ENCODE measurements at regions not wholly inside any gene's neighbourhood (a gene's known extent, or its start where the extent isn't known, plus 50 kb on each side); places are given as distances from the start of the nearest gene placed in this dataset.

DNA sequence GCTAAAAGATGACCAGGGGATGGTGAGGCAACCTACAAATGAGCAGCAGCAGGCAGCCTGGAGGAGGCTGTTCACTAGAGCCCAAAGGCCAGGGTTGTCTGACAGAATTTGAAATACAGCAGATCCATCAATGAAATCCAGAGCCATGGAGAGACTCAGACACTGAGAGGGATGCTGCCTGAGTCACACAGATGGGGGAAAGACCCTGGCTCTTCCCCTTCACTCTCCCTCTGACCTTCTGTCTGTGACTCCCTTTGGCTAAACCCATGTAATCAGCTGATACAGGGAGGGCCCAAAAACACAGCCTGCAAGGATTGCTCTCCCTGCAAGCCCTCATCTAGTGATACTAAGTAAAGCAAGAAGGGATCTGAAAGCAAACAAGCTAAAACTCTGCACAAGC is 166.5 kb upstream of the SPOPL start:
- Histone ChIP-seq H3K27me3 (ENCODE audit: control insufficient read depth in 3 of 3, insufficient read depth in 3 of 3, low read depth in 1 of 3, low read length in 3 of 3) (peaks cover 0 to 19% (median 0%) of the 10 kb centered on the region in 3 experiments), H3K23ac (ENCODE audit: low read depth, low read length, poor library complexity) (no peak overlapping the region), H4K8ac (ENCODE audit: low read depth, low read length) (no peak overlapping the region), H2BK12ac (ENCODE audit: low read length) (no peak overlapping the region), H3K36me3 (replicated peaks in 1 of 2; ENCODE audit: control insufficient read depth in 2 of 2, insufficient read depth in 2 of 2, low read length in 2 of 2) (no peaks in the 10 kb centered on the region), H3K4me2 (ENCODE audit: insufficient read depth, low read length, poor library complexity, severe bottlenecking) (no peak overlapping the region), H3K27ac (replicated peaks; ENCODE audit: low read length) (no peak overlapping the region), H3K4me3 (ENCODE audit: low read length in 2 of 2) (no peak overlapping the region), H3K9ac (ENCODE audit: low read depth, low read length, poor library complexity) (no peak overlapping the region), H2BK120ac (ENCODE audit: low read depth, low read length) (no peak overlapping the region), H3K4me1 (ENCODE audit: control insufficient read depth in 2 of 2, insufficient read depth in 1 of 2, low read depth in 1 of 2, low read length in 2 of 2) (peaks cover 1 to 11% of the 10 kb centered on the region in 2 donors), H3K14ac (ENCODE audit: low read length) (no peak overlapping the region), H2BK15ac (ENCODE audit: low read length) (no peak overlapping the region), H3K18ac (ENCODE audit: low read length) (no peak overlapping the region), H3K79me1 (ENCODE audit: low read depth, low read length) (no peaks in the 10 kb centered on the region), H2AK5ac (ENCODE audit: low read depth, low read length) (no peak overlapping the region), H3K4ac (ENCODE audit: low read length) (no peak overlapping the region), H2BK5ac (ENCODE audit: low read length) (no peak overlapping the region), H4K91ac (ENCODE audit: low read depth, low read length, poor library complexity) (no peak overlapping the region), H3K9me3 (replicated peaks in 1 of 2; ENCODE audit: control insufficient read depth in 2 of 2, insufficient read depth in 1 of 2, low read depth in 1 of 2, low read length in 2 of 2) (no peaks in the 10 kb centered on the region), H2AFZ (ENCODE audit: low read length) (no peak overlapping the region)
- DNase-seq (ENCODE audit: low spot score): no peak

- H2BK12ac ChIP-seq (ENCODE audit: low read length): no peak overlapping the region
- DNase-seq (ENCODE audit: low spot score): no peak
- no peaks in the 10 kb centered on the region for H3K9me3 ChIP-seq (replicated peaks in 1 of 2; ENCODE audit: control insufficient read depth in 2 of 2, insufficient read depth in 1 of 2, low read depth in 1 of 2, low read length in 2 of 2)
- H2BK5ac ChIP-seq (ENCODE audit: low read length): no peak overlapping the region
- H3K4ac ChIP-seq (ENCODE audit: low read length): no peak overlapping the region
- no peak overlapping the region for H2BK15ac ChIP-seq (ENCODE audit: low read length)
- H4K8ac ChIP-seq (ENCODE audit: low read depth, low read length): no peak overlapping the region
- no peak overlapping the region for H3K9ac ChIP-seq (ENCODE audit: low read depth, low read length, poor library complexity)
- no peak overlapping the region for H3K27ac ChIP-seq (replicated peaks; ENCODE audit: low read length)
- no peak overlapping the region for H2AK5ac ChIP-seq (ENCODE audit: low read depth, low read length)
- no peak overlapping the region for H2AFZ ChIP-seq (ENCODE audit: low read length)
- no peak overlapping the region for H4K91ac ChIP-seq (ENCODE audit: low read depth, low read length, poor library complexity)
- peaks cover 0 to 6% of the 10 kb centered on the region in 2 donors for H3K4me1 ChIP-seq (ENCODE audit: control insufficient read depth in 2 of 2, insufficient read depth in 1 of 2, low read depth in 1 of 2, low read length in 2 of 2)
- H3K14ac ChIP-seq (ENCODE audit: low read length): no peak overlapping the region
- no peak overlapping the region for H2BK120ac ChIP-seq (ENCODE audit: low read depth, low read length)
- H3K4me3 ChIP-seq (ENCODE audit: low read length in 2 of 2): no peak overlapping the region
- no peak overlapping the region for H3K4me2 ChIP-seq (ENCODE audit: insufficient read depth, low read length, poor library complexity, severe bottlenecking)
- no peaks in the 10 kb centered on the region for H3K36me3 ChIP-seq (replicated peaks in 1 of 2; ENCODE audit: control insufficient read depth in 2 of 2, insufficient read depth in 2 of 2, low read length in 2 of 2)
- no peaks in the 10 kb centered on the region for H3K79me1 ChIP-seq (ENCODE audit: low read depth, low read length)
- no CpG with 5 or more reads among the region's 2 CpGs for WGBS, 2 donors (ENCODE audit: extremely low coverage in 2 of 2, insufficient read length in 2 of 2, insufficient replicate concordance in 1 of 2)
- H3K23ac ChIP-seq (ENCODE audit: low read depth, low read length, poor library complexity): no peak overlapping the region
- H3K27me3 ChIP-seq (ENCODE audit: control insufficient read depth in 3 of 3, insufficient read depth in 3 of 3, low read depth in 1 of 3, low read length in 3 of 3): peaks cover 0 to 9% (median 0%) of the 10 kb centered on the region in 3 experiments
- no peak overlapping the region for H3K18ac ChIP-seq (ENCODE audit: low read length)
These were observed 165.4 kb upstream of the SPOPL start for GRCh38 chr2:138336146-138336545.

GRCh38 chr2:138355244-138355643 is 146.3 kb upstream of the SPOPL start:
- H2BK12ac ChIP-seq (ENCODE audit: low read length): no peak overlapping the region
- no CpG with 5 or more reads among the region's 2 CpGs for WGBS, 2 donors (ENCODE audit: extremely low coverage in 2 of 2, insufficient read length in 2 of 2, insufficient replicate concordance in 1 of 2)
- no peak overlapping the region for H3K9ac ChIP-seq (ENCODE audit: low read depth, low read length, poor library complexity)
- H2AFZ ChIP-seq (ENCODE audit: low read length): no peak overlapping the region
- no peaks in the 10 kb centered on the region for H3K27me3 ChIP-seq (ENCODE audit: control insufficient read depth in 3 of 3, insufficient read depth in 3 of 3, low read depth in 1 of 3, low read length in 3 of 3)
- H3K4me3 ChIP-seq (ENCODE audit: low read length in 2 of 2): no peak overlapping the region
- no peaks in the 10 kb centered on the region for H3K36me3 ChIP-seq (replicated peaks in 1 of 2; ENCODE audit: control insufficient read depth in 2 of 2, insufficient read depth in 2 of 2, low read length in 2 of 2)
- H3K9me3 ChIP-seq (replicated peaks in 1 of 2; ENCODE audit: control insufficient read depth in 2 of 2, insufficient read depth in 1 of 2, low read depth in 1 of 2, low read length in 2 of 2): no peaks in the 10 kb centered on the region
- no peak overlapping the region for H2BK5ac ChIP-seq (ENCODE audit: low read length)
- no peak overlapping the region for H2BK15ac ChIP-seq (ENCODE audit: low read length)
- no peak overlapping the region for H2BK120ac ChIP-seq (ENCODE audit: low read depth, low read length)
- no peak for DNase-seq (ENCODE audit: low spot score)
- H3K79me1 ChIP-seq (ENCODE audit: low read depth, low read length): no peaks in the 10 kb centered on the region
- H3K18ac ChIP-seq (ENCODE audit: low read length): no peak overlapping the region
- H3K4me2 ChIP-seq (ENCODE audit: insufficient read depth, low read length, poor library complexity, severe bottlenecking): no peak overlapping the region
- H3K14ac ChIP-seq (ENCODE audit: low read length): no peak overlapping the region
- H3K27ac ChIP-seq (replicated peaks; ENCODE audit: low read length): no peak overlapping the region
- no peak overlapping the region for H4K91ac ChIP-seq (ENCODE audit: low read depth, low read length, poor library complexity)
- no peak overlapping the region for H3K4ac ChIP-seq (ENCODE audit: low read length)
- H3K4me1 ChIP-seq (ENCODE audit: control insufficient read depth in 2 of 2, insufficient read depth in 1 of 2, low read depth in 1 of 2, low read length in 2 of 2): no peaks in the 10 kb centered on the region
- H2AK5ac ChIP-seq (ENCODE audit: low read depth, low read length): no peak overlapping the region
- H4K8ac ChIP-seq (ENCODE audit: low read depth, low read length): no peak overlapping the region
- H3K23ac ChIP-seq (ENCODE audit: low read depth, low read length, poor library complexity): no peak overlapping the region

- Histone ChIP-seq H3K4ac (ENCODE audit: low read length) (no peak overlapping the region), H2AFZ (ENCODE audit: low read length) (no peak overlapping the region), H4K8ac (ENCODE audit: low read depth, low read length) (no peak overlapping the region), H2BK5ac (ENCODE audit: low read length) (no peak overlapping the region), H4K91ac (ENCODE audit: low read depth, low read length, poor library complexity) (no peak overlapping the region), H3K4me3 (ENCODE audit: low read length in 2 of 2) (no peak overlapping the region), H3K27ac (replicated peaks; ENCODE audit: low read length) (no peak overlapping the region), H3K14ac (ENCODE audit: low read length) (no peak overlapping the region), H3K9me3 (replicated peaks in 1 of 2; ENCODE audit: control insufficient read depth in 2 of 2, insufficient read depth in 1 of 2, low read depth in 1 of 2, low read length in 2 of 2) (no peaks in the 10 kb centered on the region), H3K4me2 (ENCODE audit: insufficient read depth, low read length, poor library complexity, severe bottlenecking) (no peak overlapping the region), H3K9ac (ENCODE audit: low read depth, low read length, poor library complexity) (no peak overlapping the region), H3K79me1 (ENCODE audit: low read depth, low read length) (no peaks in the 10 kb centered on the region), H3K27me3 (ENCODE audit: control insufficient read depth in 3 of 3, insufficient read depth in 3 of 3, low read depth in 1 of 3, low read length in 3 of 3) (no peaks in the 10 kb centered on the region), H3K23ac (ENCODE audit: low read depth, low read length, poor library complexity) (no peak overlapping the region), H3K36me3 (replicated peaks in 1 of 2; ENCODE audit: control insufficient read depth in 2 of 2, insufficient read depth in 2 of 2, low read length in 2 of 2) (no peaks in the 10 kb centered on the region), H2BK120ac (ENCODE audit: low read depth, low read length) (no peak overlapping the region), H2BK15ac (ENCODE audit: low read length) (no peak overlapping the region), H3K4me1 (ENCODE audit: control insufficient read depth in 2 of 2, insufficient read depth in 1 of 2, low read depth in 1 of 2, low read length in 2 of 2) (no peaks in the 10 kb centered on the region), H2BK12ac (ENCODE audit: low read length) (no peak overlapping the region), H3K18ac (ENCODE audit: low read length) (no peak overlapping the region), H2AK5ac (ENCODE audit: low read depth, low read length) (no peak overlapping the region)
- no peak for DNase-seq (ENCODE audit: low spot score)
- WGBS, 2 donors (ENCODE audit: extremely low coverage in 2 of 2, insufficient read length in 2 of 2, insufficient replicate concordance in 1 of 2): no CpG with 5 or more reads among the region's 4 CpGs
These were observed 145.4 kb upstream of the SPOPL start for GRCh38 chr2:138356178-138356577.

All from neuronal stem cell (in vitro differentiated cells).